Fibroblast of mammary gland (primary cell): ENCODE measurements at regions not wholly inside any gene's neighbourhood (a gene's known extent, or its start where the extent isn't known, plus 50 kb on each side); places are given as distances from the start of the nearest gene placed in this dataset.

Experiments
- DNase-seq: peaks from one replicate; pipeline ENCODE4 v3.0.0-alpha.2; 2010; ENCODE audit warnings: low read depth
- H3K4me3 ChIP-seq: 2 replicates; pipeline ENCODE4 v1.5.1; 2011; ENCODE audit warnings: low read depth, mild to moderate bottlenecking, low read length, moderate library complexity; ENCODE audit not compliant: control insufficient read depth
- TF ChIP-seq, protein P1 (sequence below): conservative IDR thresholded peaks from 2 replicates; pipeline ENCODE4 v1.5.1; 2011; ENCODE audit warnings: low read depth, low read length, inconsistent platforms; ENCODE audit not compliant: control insufficient read depth, insufficient read depth

DNA sequence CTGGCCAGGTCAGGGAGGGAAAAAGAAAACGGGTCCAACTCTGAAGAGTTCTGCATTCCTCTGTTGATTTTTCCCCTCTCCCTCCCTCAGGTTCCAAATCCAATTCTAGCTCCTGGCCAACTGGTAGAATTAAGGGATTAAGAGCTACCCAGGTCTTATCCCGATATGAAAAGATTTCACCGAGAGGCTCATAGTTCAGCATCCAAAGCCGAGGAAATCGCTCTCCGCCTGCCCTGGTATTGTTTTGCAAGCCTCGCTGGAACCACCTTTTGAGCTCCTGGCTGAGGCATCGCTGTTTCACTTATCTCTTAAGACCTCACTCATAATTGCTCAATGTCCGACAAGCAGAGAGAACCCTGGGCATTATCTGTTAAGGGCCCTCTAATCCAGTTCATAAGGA is 180.4 kb downstream of the URI1 start:
- TF ChIP-seq, protein P1, sequence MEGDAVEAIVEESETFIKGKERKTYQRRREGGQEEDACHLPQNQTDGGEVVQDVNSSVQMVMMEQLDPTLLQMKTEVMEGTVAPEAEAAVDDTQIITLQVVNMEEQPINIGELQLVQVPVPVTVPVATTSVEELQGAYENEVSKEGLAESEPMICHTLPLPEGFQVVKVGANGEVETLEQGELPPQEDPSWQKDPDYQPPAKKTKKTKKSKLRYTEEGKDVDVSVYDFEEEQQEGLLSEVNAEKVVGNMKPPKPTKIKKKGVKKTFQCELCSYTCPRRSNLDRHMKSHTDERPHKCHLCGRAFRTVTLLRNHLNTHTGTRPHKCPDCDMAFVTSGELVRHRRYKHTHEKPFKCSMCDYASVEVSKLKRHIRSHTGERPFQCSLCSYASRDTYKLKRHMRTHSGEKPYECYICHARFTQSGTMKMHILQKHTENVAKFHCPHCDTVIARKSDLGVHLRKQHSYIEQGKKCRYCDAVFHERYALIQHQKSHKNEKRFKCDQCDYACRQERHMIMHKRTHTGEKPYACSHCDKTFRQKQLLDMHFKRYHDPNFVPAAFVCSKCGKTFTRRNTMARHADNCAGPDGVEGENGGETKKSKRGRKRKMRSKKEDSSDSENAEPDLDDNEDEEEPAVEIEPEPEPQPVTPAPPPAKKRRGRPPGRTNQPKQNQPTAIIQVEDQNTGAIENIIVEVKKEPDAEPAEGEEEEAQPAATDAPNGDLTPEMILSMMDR: no peak

DNA sequence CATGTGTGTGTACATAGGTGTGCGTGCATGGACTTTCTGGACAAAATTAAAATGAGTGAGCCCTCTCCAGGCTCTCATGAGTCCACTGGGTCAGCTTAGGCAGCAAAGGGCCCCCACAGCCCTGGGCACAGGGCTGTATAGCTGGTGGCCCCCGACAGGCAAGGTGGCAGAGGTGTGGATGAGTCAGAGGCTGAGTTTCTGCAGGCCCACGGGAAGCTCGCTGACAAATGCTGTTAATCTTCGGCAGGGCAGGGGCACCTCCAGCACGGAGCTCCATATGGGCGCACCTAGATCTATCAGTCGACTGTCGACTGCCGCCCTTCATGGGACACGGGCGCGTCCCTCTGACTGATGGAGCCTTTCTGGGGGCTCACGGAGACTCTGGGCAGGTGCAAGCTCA is 181.1 kb downstream of the URI1 start:
- TF ChIP-seq, protein P1: no peak
- no peak overlapping the region for H3K4me3 ChIP-seq
- no peak for DNase-seq

More for the DNA sequence above, 180.4 kb downstream of the URI1 start:
- no peak overlapping the region for H3K4me3 ChIP-seq
- DNase-seq: no peak

DNA sequence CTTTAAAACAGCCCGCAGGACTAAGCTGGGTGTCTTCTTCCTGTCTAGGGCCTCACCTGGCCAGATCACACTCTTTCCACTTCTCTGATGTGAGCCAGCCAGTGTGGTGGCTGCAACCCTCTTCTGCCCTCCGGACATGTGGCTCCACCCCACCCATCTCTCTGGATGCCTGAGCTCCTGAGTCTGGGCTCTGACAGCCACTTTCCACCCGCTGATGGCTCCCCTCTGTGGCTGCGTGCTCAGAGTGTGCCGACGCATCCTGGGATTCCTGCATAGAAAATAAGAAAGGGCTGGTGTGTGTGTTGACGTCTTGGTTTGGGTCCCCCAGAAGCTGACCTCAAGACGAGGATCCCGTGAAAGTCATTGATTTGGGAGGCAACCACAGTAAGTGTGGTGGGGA is 181.6 kb downstream of the URI1 start:
- no peak for DNase-seq
- TF ChIP-seq, protein P1: no peak
- H3K4me3 ChIP-seq: no peak overlapping the region

DNA sequence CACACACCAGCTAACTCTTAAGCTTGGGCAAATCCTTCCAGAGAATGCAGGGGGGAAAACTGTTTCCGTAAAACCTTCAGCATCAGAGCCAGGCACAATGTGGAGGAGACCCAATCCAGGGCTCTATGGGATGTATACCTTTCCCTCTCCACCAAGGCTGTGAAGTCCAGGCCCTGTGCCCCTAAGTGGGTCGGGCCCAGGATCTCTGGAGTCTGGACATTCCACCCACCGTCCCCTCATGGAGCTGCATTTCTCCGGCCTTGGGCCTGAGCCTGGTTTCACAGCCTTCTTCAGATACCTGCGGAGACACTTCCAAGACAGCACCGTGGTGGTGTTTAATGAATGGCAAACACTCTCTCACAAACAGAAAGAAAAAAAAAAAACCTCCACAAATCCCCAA is 186.2 kb downstream of the URI1 start:
- no peak for DNase-seq
- TF ChIP-seq, protein P1: no peak
- H3K4me3 ChIP-seq: no peak overlapping the region

DNA sequence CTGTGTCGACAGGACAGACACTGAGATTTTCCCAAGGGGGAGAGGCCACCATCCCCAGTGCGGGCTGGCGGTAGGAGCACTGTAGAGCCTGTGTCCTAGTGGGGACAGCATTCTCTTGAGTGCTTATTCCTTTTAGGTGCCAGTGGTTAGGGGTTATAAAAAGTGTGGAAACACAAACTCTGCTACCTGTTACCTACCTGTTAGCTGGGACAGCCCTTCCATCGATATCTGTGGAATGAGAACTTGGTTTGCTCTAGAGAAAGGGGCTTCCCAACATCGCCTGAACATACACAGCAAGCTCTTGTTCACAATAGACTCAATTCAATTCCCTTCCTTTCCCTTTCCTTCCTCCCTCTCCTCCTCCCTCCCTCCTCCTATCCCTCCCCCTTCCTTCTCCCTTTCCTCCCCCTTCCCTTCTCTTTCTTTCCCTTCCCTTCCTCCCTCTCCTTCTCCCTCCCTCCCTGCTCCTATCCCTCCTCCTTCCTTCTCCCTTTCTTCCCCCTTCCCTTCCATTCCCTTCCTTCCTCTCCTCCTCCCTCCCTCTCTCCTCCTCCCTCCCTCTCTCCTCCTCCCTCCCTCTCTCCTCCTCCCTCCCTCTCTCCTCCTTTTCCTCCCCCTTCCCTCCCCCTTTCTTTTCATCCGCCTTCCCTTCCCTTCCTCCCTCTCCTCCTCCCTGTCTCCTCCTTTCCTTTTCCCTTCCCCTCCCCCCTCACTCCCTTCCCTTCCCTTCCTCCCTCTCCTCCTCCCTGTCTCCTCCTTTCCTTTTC is 188.5 kb downstream of the URI1 start:
- no peak for DNase-seq
- no peak overlapping the region for H3K4me3 ChIP-seq
- TF ChIP-seq, protein P1: no peak

DNA sequence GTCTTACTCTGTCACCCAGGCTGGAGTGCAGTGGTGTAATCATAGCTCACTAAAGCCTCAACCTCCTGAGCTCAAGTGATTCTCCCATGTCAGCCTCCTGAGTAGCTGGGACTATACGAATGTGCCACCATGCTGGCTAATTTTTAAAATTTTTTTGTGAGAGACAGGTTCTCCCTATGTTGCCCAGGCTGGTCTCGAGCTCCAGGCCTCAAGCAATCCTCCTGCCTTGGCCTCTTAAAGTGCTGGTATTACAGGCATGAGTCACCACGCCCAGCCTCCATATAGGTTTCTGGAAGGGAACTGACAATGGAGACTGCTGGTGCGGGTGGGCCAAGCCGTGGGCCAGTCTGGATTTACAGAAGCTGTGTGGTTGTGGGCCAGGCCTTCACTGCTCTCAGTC is 189.2 kb downstream of the URI1 start:
- TF ChIP-seq, protein P1: no peak
- H3K4me3 ChIP-seq: no peak overlapping the region
- DNase-seq: no peak
